Liver (tissue), 8 donors: ENCODE measurements at regions not wholly inside any gene's neighbourhood (a gene's known extent, or its start where the extent isn't known, plus 50 kb on each side); places are given as distances from the start of the nearest gene placed in this dataset.

Experiments
- DNase-seq: peaks from one replicate; pipeline ENCODE4 v3.0.0-alpha.2; 2017; ENCODE audit warnings: low spot score
- H3K27ac ChIP-seq, 2 donors: one replicate each; pipeline ENCODE4 v1.7.0; 2013; ENCODE audit warnings: inconsistent platforms in 2 of 2, low read length in 2 of 2, control low read depth in 1 of 2, low read depth in 1 of 2, mild to moderate bottlenecking in 1 of 2
- H3K27me3 ChIP-seq, 4 donors: one replicate each; pipeline versions ENCODE4 v1.6.1 to v1.7.0; 2013; ENCODE audit warnings: low read length in 3 of 4, inconsistent platforms in 1 of 4, mild to moderate bottlenecking in 1 of 4, moderate library complexity in 1 of 4; ENCODE audit not compliant: control insufficient read depth in 4 of 4, insufficient read depth in 4 of 4
- H3K36me3 ChIP-seq, 4 donors: one replicate each; pipeline versions ENCODE4 v1.6.1 to v1.7.0; 2013; ENCODE audit warnings: low read length in 3 of 4, mild to moderate bottlenecking in 3 of 4, low read depth in 1 of 4, moderate library complexity in 1 of 4; ENCODE audit not compliant: control insufficient read depth in 4 of 4, insufficient read depth in 3 of 4
- H3K4me1 ChIP-seq, 4 donors: one replicate each; pipeline versions ENCODE4 v1.6.1 to v1.7.0; 2013; ENCODE audit warnings: low read length in 3 of 4, mild to moderate bottlenecking in 3 of 4, moderate library complexity in 1 of 4; ENCODE audit not compliant: control insufficient read depth in 4 of 4, insufficient read depth in 4 of 4
- H3K4me3 ChIP-seq, 3 donors: one replicate each; pipeline versions ENCODE4 v1.6.1 to v1.7.0; 2013; ENCODE audit warnings: low read length in 3 of 3, control low read depth in 1 of 3, low read depth in 1 of 3, mild to moderate bottlenecking in 1 of 3
- H3K9ac ChIP-seq, 2 donors: one replicate each; pipeline ENCODE4 v1.7.0; 2013; ENCODE audit warnings: low read length in 2 of 2, mild to moderate bottlenecking in 2 of 2, moderate library complexity in 2 of 2, control low read depth in 1 of 2, low read depth in 1 of 2
- H3K9me3 ChIP-seq, 4 donors: one replicate each; pipeline versions ENCODE4 v1.6.1 to v1.7.0; 2013; ENCODE audit warnings: low read length in 3 of 4; ENCODE audit not compliant: control insufficient read depth in 4 of 4
- FOXA1 ChIP-seq: IDR thresholded peaks from 2 replicates; pipeline ENCODE4 v1.6.1; 2016; ENCODE audit warnings: antibody characterized with exemption
- FOXA2 ChIP-seq: IDR thresholded peaks from 2 replicates; pipeline ENCODE4 v1.6.1; 2016; ENCODE audit warnings: antibody characterized with exemption
- GABPA ChIP-seq, 2 donors: IDR thresholded peaks in 1 of 2; conservative IDR thresholded peaks in 1 of 2; 2 replicates each; pipeline ENCODE4 v1.6.1; 2016; ENCODE audit warnings: antibody characterized with exemption in 2 of 2, mild to moderate bottlenecking in 1 of 2, moderate library complexity in 1 of 2
- HNF4A ChIP-seq, 2 donors: conservative IDR thresholded peaks; 2 replicates each; pipeline ENCODE4 v1.6.1; 2016; ENCODE audit warnings: antibody characterized with exemption in 2 of 2, mild to moderate bottlenecking in 2 of 2
- HNF4G ChIP-seq: IDR thresholded peaks from 2 replicates; pipeline ENCODE4 v1.6.1; 2016; ENCODE audit warnings: antibody characterized with exemption
- JUND ChIP-seq, 2 donors: IDR thresholded peaks; 2 replicates each; pipeline ENCODE4 v1.6.1; 2016; ENCODE audit warnings: antibody characterized with exemption in 2 of 2
- RAD21 ChIP-seq, 2 donors: IDR thresholded peaks; 2 replicates each; pipeline ENCODE4 v1.6.1; 2016; ENCODE audit warnings: antibody characterized with exemption in 2 of 2, mild to moderate bottlenecking in 2 of 2
- SP1 ChIP-seq: IDR thresholded peaks from 2 replicates; pipeline ENCODE4 v1.6.1; 2018; ENCODE audit warnings: antibody characterized with exemption, mild to moderate bottlenecking
- TAF1 ChIP-seq: conservative IDR thresholded peaks from 2 replicates; pipeline ENCODE4 v1.6.1; 2016; ENCODE audit warnings: antibody characterized with exemption, mild to moderate bottlenecking
- WGBS: extraction: QIAGEN DNeasy Blood & Tissue Kit; methylation state at CpG from one replicate; pipeline ENCODE4 v1.1.7; 2013; 5-methylcytosine and 5-hydroxymethylcytosine counted together
- TF ChIP-seq, protein P1 (sequence below): IDR thresholded peaks from 2 replicates; pipeline ENCODE4 v1.6.1; 2016; ENCODE audit warnings: antibody characterized with exemption
- TF ChIP-seq, protein P2 (sequence below): IDR thresholded peaks from 2 replicates; pipeline ENCODE4 v1.6.1; 2016; ENCODE audit warnings: antibody characterized with exemption, mild to moderate bottlenecking
- TF ChIP-seq, protein P3 (sequence below): fragments of 150-350 bp; IDR thresholded peaks from 2 replicates; pipeline ENCODE4 v1.5.1; 2017; ENCODE audit warnings: improper control_type of control experiment, low read depth, low read length; ENCODE audit not compliant: missing input control
- donor health status: healthy.
- donor health status: healthy.
- donor health status: healthy.
- donor health status: healthy.
- donor health status: healthy.

DNA sequence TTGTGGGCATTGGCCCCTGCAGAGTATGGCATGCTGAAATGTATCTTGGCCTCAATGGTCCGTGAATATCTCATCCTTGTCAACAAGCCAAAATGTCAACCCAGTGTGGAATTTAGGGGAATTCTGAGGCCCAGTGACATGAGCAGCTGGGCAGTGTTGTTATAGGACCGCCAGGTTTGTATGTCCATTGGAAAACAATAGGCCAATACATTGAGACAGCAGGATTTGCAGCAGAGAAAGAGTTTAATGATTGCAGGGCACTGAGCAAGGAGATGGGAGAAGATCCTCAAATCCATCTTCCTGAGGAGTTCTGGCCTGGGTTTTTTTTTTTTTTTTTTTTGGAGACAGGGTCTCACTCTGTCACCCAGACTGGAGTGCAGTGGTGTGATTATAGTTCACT is 95.7 kb upstream of the BAIAP2L1 start:
- Histone ChIP-seq H3K27ac (no peak overlapping the region), H3K4me1 (no peaks in the 10 kb centered on the region), H3K9ac (no peak overlapping the region), H3K36me3 (no peaks in the 10 kb centered on the region), H3K4me3 (peak overlapping the region in 1 of 3 donors; percentile 26), H3K9me3 (peaks cover 11 to 24% (median 15%) of the 10 kb centered on the region in 4 donors), H3K27me3 (no peaks in the 10 kb centered on the region)
- TF ChIP-seq TAF1 (no peak), HNF4A (conservative IDR thresholded peaks at IDR 0.05) (no peak), HNF4G (no peak), FOXA2 (no peak), SP1 (no peak), JUND (IDR thresholded peaks at IDR 0.05) (no peak)
- TF ChIP-seq, protein P1, sequence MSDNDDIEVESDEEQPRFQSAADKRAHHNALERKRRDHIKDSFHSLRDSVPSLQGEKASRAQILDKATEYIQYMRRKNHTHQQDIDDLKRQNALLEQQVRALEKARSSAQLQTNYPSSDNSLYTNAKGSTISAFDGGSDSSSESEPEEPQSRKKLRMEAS, result no peak
- TF ChIP-seq, protein P2, sequence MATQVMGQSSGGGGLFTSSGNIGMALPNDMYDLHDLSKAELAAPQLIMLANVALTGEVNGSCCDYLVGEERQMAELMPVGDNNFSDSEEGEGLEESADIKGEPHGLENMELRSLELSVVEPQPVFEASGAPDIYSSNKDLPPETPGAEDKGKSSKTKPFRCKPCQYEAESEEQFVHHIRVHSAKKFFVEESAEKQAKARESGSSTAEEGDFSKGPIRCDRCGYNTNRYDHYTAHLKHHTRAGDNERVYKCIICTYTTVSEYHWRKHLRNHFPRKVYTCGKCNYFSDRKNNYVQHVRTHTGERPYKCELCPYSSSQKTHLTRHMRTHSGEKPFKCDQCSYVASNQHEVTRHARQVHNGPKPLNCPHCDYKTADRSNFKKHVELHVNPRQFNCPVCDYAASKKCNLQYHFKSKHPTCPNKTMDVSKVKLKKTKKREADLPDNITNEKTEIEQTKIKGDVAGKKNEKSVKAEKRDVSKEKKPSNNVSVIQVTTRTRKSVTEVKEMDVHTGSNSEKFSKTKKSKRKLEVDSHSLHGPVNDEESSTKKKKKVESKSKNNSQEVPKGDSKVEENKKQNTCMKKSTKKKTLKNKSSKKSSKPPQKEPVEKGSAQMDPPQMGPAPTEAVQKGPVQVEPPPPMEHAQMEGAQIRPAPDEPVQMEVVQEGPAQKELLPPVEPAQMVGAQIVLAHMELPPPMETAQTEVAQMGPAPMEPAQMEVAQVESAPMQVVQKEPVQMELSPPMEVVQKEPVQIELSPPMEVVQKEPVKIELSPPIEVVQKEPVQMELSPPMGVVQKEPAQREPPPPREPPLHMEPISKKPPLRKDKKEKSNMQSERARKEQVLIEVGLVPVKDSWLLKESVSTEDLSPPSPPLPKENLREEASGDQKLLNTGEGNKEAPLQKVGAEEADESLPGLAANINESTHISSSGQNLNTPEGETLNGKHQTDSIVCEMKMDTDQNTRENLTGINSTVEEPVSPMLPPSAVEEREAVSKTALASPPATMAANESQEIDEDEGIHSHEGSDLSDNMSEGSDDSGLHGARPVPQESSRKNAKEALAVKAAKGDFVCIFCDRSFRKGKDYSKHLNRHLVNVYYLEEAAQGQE, result no peak
- DNase-seq, result no peak
- 84% methylated on average over 2 of the region's 2 CpGs for WGBS

DNA sequence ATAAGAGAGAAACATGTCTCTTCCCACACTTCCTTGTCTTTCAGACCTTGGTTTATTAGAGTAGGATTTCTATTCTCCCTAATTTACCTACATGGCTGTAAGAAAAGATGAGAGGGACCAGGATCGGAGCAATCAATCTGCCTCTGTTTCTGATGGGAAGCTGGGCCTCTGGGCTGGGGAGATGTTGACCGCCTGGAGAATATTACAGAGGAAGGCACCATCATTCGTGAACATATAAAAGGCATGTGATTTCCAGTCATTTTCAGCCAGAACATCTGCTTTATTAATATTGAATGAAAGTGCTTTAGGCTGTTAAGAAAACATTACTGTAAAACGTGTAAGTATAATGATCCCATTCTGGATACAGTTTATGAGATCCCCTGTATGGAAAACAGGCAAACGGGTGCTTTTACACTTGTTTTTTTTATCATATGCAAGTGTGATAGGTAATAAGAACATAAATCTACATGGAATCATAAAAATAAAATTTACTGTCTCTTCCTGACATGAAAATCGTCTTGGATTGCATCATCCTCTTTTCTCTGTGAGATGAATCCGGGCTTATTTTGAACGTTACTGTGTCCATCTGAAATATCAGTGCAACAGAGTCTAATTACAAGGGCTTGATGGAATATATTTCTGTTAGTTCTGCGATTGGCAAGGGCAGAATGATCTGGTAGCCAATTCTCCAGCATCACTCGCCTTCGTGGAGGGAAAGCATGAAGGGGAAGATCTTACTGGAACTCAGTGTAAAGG is 94.5 kb upstream of the BAIAP2L1 start:
- Histone ChIP-seq H3K27ac (no peak overlapping the region), H3K36me3 (no peaks in the 10 kb centered on the region), H3K9me3 (peaks cover 11 to 24% (median 15%) of the 10 kb centered on the region in 4 donors), H3K4me3 (no peak overlapping the region), H3K4me1 (no peaks in the 10 kb centered on the region), H3K9ac (no peak overlapping the region), H3K27me3 (no peaks in the 10 kb centered on the region)
- 87% methylated on average over 11 of the region's 11 CpGs for WGBS
- DNase-seq, result no peak
- TF ChIP-seq, protein P3, sequence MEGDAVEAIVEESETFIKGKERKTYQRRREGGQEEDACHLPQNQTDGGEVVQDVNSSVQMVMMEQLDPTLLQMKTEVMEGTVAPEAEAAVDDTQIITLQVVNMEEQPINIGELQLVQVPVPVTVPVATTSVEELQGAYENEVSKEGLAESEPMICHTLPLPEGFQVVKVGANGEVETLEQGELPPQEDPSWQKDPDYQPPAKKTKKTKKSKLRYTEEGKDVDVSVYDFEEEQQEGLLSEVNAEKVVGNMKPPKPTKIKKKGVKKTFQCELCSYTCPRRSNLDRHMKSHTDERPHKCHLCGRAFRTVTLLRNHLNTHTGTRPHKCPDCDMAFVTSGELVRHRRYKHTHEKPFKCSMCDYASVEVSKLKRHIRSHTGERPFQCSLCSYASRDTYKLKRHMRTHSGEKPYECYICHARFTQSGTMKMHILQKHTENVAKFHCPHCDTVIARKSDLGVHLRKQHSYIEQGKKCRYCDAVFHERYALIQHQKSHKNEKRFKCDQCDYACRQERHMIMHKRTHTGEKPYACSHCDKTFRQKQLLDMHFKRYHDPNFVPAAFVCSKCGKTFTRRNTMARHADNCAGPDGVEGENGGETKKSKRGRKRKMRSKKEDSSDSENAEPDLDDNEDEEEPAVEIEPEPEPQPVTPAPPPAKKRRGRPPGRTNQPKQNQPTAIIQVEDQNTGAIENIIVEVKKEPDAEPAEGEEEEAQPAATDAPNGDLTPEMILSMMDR, result no peak
- TF ChIP-seq FOXA1, result no peak
- TF ChIP-seq SP1, result no peak
- TF ChIP-seq, protein P1, result no peak
- TF ChIP-seq RAD21 (IDR thresholded peaks at IDR 0.05), result no peak
- TF ChIP-seq GABPA (IDR thresholded peaks at IDR 0.05 in 1 of 2, conservative IDR thresholded peaks at IDR 0.05 in 1 of 2), result no peak
- no peak for TF ChIP-seq HNF4A (conservative IDR thresholded peaks at IDR 0.05)
- TF ChIP-seq HNF4G, result no peak
